DOHH2 (cell line): ENCODE measurements at regions not wholly inside any gene's neighbourhood (a gene's known extent, or its start where the extent isn't known, plus 50 kb on each side); places are given as distances from the start of the nearest gene placed in this dataset.

ENCODE experiments used
- H3F3A ChIP-seq: fragments of 200-600 bp; sonication (generic), shearing (Covaris generic); 2 replicates; pipeline ENCODE4 v1.6.0; 2016; ENCODE audit warnings: antibody characterized with exemption, mild to moderate bottlenecking; ENCODE audit not compliant: control insufficient read depth, insufficient read depth
- H3K27ac ChIP-seq: fragments of 200-600 bp; sonication (generic); 2 replicates; pipeline ENCODE4 v1.5.1; 2014; ENCODE audit warnings: low read depth, mild to moderate bottlenecking, low read length, moderate library complexity
- H3K27me3 ChIP-seq: fragments of 200-600 bp; sonication (generic); 2 replicates; pipeline ENCODE4 v1.6.1; 2014; ENCODE audit warnings: mild to moderate bottlenecking, low read length, mixed read lengths; ENCODE audit not compliant: control insufficient read depth
- H3K36me3 ChIP-seq: fragments of 200-600 bp; sonication (generic); 2 replicates; pipeline ENCODE4 v1.6.1; 2014; ENCODE audit warnings: mild to moderate bottlenecking, low read length, moderate library complexity, mixed read lengths; ENCODE audit not compliant: control insufficient read depth
- H3K4me1 ChIP-seq: fragments of 200-600 bp; sonication (generic); 2 replicates; pipeline ENCODE4 v1.6.1; 2014; ENCODE audit warnings: mild to moderate bottlenecking, low read length, mixed read lengths; ENCODE audit not compliant: control insufficient read depth
- H3K4me2 ChIP-seq: fragments of 200-600 bp; sonication (generic); 2 replicates; pipeline ENCODE4 v1.6.0; 2014; ENCODE audit warnings: mild to moderate bottlenecking, low read length, moderate library complexity
- H3K4me3 ChIP-seq: fragments of 200-600 bp; sonication (generic); 2 replicates; pipeline ENCODE4 v1.5.1; 2014; ENCODE audit warnings: mild to moderate bottlenecking, low read length, mixed read lengths
- H3K79me2 ChIP-seq: fragments of 200-600 bp; sonication (generic); 2 replicates; pipeline ENCODE4 v1.6.1; 2014; ENCODE audit warnings: mild to moderate bottlenecking, low read length, mixed read lengths; ENCODE audit not compliant: control insufficient read depth
- H3K9me2 ChIP-seq: fragments of 200-600 bp; sonication (generic); replicated peaks from 2 replicates; pipeline ENCODE4 v1.6.1; 2014; ENCODE audit warnings: mild to moderate bottlenecking, low read length, mixed read lengths; ENCODE audit not compliant: control insufficient read depth
- H3K9me3 ChIP-seq: fragments of 200-600 bp; sonication (generic); 2 replicates; pipeline ENCODE4 v1.6.1; 2014; ENCODE audit warnings: antibody characterized with exemption, low read length, mixed read lengths; ENCODE audit not compliant: control insufficient read depth, insufficient read depth
- H4K20me1 ChIP-seq: fragments of 200-600 bp; sonication (generic); 2 replicates; pipeline ENCODE4 v1.6.0; 2014; ENCODE audit warnings: low read depth, mild to moderate bottlenecking, antibody characterized with exemption, low read length, moderate library complexity; ENCODE audit not compliant: control insufficient read depth, insufficient read depth
- EZH2phosphoT487 ChIP-seq: fragments of 200-600 bp; sonication (generic); IDR thresholded peaks from 2 replicates; pipeline ENCODE4 v1.6.1; 2017; ENCODE audit warnings: borderline replicate concordance, mild to moderate bottlenecking, antibody characterized with exemption, low read length, moderate library complexity, mixed read lengths
- TF ChIP-seq, protein P1 (sequence below): fragments of 200-600 bp; sonication (generic); IDR thresholded peaks from one replicate; pipeline ENCODE4 v1.5.1; 2014; ENCODE audit warnings: antibody characterized with exemption, mild to moderate bottlenecking, low read depth, low read length; ENCODE audit not compliant: poor library complexity, severe bottlenecking

DNA sequence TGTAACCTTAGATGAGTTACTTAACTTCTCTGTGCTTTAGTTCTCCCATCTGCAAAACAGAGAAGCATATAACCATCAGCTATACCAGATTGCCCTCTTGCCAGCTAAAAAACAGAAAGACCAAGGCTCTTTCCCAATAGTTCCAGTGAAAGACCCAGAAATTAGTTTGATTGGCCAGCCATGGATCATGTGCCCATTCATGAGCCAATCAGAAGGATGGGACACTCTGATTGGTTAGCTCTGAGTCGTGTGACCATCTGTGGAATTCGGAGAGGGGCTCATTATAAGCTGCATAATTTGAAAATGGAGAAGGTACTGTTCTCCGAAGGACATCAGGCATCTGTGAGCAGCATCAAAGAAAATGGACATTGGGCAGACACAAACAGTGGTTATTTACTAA lies 155.2 kb downstream of the ABCC12 start:
- Histone ChIP-seq H4K20me1 (no peaks in the 10 kb centered on the region), H3K4me1 (no peaks in the 10 kb centered on the region), H3K4me3 (no peak overlapping the region), H3K9me2 (no peaks in the 10 kb centered on the region), H3K27me3 (no peaks in the 10 kb centered on the region; the same call in 1 of the 2 replicates), H3K4me2 (no peak overlapping the region), H3K9me3 (no peaks in the 10 kb centered on the region), H3K79me2 (no peaks in the 10 kb centered on the region), H3K36me3 (no peaks in the 10 kb centered on the region), H3F3A (no peaks in the 10 kb centered on the region), H3K27ac (no peak overlapping the region)
- TF ChIP-seq EZH2phosphoT487 = no peak
- TF ChIP-seq, protein P1, sequence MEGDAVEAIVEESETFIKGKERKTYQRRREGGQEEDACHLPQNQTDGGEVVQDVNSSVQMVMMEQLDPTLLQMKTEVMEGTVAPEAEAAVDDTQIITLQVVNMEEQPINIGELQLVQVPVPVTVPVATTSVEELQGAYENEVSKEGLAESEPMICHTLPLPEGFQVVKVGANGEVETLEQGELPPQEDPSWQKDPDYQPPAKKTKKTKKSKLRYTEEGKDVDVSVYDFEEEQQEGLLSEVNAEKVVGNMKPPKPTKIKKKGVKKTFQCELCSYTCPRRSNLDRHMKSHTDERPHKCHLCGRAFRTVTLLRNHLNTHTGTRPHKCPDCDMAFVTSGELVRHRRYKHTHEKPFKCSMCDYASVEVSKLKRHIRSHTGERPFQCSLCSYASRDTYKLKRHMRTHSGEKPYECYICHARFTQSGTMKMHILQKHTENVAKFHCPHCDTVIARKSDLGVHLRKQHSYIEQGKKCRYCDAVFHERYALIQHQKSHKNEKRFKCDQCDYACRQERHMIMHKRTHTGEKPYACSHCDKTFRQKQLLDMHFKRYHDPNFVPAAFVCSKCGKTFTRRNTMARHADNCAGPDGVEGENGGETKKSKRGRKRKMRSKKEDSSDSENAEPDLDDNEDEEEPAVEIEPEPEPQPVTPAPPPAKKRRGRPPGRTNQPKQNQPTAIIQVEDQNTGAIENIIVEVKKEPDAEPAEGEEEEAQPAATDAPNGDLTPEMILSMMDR = no peak

DNA sequence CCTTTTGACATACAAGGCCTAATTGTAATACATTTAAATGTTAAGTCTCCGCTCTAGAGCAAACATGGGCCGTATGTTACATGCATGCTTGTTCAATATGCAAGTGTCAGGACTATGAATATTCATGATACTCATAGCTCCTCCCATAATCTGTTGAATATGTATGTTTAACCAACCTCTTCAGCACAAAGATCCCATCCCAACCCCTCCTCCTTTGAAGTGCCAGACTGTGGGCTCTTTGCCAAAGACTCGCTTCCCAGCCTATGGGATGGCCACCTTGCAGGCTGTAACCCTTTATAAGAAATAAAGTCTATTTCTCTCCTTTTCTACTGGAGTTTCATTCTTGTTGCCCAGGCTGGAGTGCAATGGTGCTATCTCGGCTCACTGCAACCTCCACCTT lies 156.2 kb downstream of the ABCC12 start:
- Histone ChIP-seq H3K4me1 (no peaks in the 10 kb centered on the region), H4K20me1 (no peaks in the 10 kb centered on the region), H3K27ac (no peak overlapping the region), H3K9me3 (no peaks in the 10 kb centered on the region), H3K4me3 (no peak overlapping the region), H3K4me2 (no peak overlapping the region), H3K36me3 (no peaks in the 10 kb centered on the region), H3F3A (no peaks in the 10 kb centered on the region), H3K27me3 (no peaks in the 10 kb centered on the region; the same call in 1 of the 2 replicates), H3K79me2 (no peaks in the 10 kb centered on the region), H3K9me2 (no peaks in the 10 kb centered on the region)
- TF ChIP-seq, protein P1 = no peak
- TF ChIP-seq EZH2phosphoT487 = no peak

DNA sequence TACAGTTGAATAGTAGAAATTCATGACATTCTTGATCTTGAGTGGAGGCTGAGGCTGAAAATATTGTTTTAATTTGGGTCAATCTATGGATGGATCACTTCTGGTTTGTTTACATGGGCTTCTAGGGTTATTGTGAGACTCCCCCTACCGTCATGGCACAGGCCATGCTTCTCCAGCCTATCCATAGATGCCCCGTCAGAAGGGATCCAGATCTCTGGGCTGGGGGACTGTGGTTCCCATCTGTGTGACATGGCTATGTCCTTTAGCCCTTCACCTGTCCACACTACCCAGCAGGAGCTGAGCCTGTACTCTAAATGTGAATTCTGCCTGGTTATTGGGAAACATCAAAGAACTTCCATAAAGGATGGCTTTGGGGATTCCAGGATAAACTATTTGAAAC lies 160.4 kb downstream of the ABCC12 start:
- H3K4me2 ChIP-seq = no peak overlapping the region
- H3K4me3 ChIP-seq = no peak overlapping the region
- H3F3A ChIP-seq = no peaks in the 10 kb centered on the region
- no peaks in the 10 kb centered on the region for H4K20me1 ChIP-seq
- no peaks in the 10 kb centered on the region for H3K9me2 ChIP-seq
- TF ChIP-seq, protein P1 = no peak
- TF ChIP-seq EZH2phosphoT487 = no peak
- no peaks in the 10 kb centered on the region; the same call in 1 of the 2 replicates for H3K27me3 ChIP-seq
- no peaks in the 10 kb centered on the region for H3K79me2 ChIP-seq
- no peak overlapping the region for H3K27ac ChIP-seq
- H3K9me3 ChIP-seq = no peaks in the 10 kb centered on the region
- no peaks in the 10 kb centered on the region for H3K4me1 ChIP-seq
- H3K36me3 ChIP-seq = no peaks in the 10 kb centered on the region

DNA sequence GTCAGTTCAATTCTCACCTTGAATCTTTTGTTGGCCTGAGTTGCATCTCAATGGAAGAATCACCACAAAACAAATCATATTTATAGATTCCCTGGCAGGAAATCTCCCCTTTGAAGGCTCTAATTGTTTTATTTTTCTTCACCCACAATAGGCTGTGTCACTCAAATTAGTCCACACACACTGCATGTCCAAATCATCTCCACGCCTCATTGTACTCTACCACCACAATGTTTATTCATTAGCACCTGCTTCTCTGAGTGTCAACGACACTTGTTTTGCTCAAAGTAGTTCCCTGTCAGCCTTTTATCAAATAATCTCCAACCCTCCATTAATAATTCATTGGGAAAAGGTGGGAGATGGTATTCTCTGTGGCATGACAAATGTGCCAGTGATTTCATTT lies 164.3 kb downstream of the ABCC12 start:
- no peaks in the 10 kb centered on the region for H3K9me2 ChIP-seq
- no peaks in the 10 kb centered on the region for H4K20me1 ChIP-seq
- H3K9me3 ChIP-seq = no peaks in the 10 kb centered on the region
- H3K79me2 ChIP-seq = no peaks in the 10 kb centered on the region
- H3K27me3 ChIP-seq = no peaks in the 10 kb centered on the region
- TF ChIP-seq, protein P1 = no peak
- TF ChIP-seq EZH2phosphoT487 = no peak
- no peak overlapping the region for H3K27ac ChIP-seq
- H3K4me1 ChIP-seq = no peaks in the 10 kb centered on the region
- H3K4me2 ChIP-seq = no peak overlapping the region
- H3K36me3 ChIP-seq = no peaks in the 10 kb centered on the region
- H3K4me3 ChIP-seq = no peak overlapping the region
- H3F3A ChIP-seq = no peaks in the 10 kb centered on the region
